ENCODE measurements at regions not wholly inside any gene's neighbourhood (a gene's known extent, or its start where the extent isn't known, plus 50 kb on each side); places are given as distances from the start of the nearest gene placed in this dataset.

DNA sequence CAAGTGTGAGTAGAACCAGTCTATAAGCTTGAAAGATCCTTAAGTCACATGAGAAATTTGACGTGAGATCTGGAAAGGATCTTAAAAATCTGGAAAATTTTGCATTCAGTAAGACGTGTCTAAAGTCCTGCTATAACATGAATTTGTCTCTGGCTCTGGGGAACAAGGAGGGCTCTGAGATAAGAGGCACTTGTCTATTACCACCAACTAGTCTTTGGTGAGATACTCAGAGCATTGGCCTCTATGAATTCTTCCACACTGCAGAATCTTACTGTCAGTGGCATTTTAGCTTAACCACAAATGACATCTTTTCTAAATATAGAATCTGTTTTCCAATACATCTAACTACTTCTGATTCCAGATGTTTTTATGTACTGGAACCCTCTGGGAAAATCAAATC is 1504.5 kb downstream of the DPP10 start:
- FAIRE-seq, result no peak
- POLR2A ChIA-PET, result no interaction called here
- H3K79me2 ChIP-seq (ENCODE audit: control insufficient read depth, insufficient read depth, low read length), result no peaks in the 10 kb centered on the region
- H3K36me3 ChIP-seq (ENCODE audit: control insufficient read depth in 2 of 2, insufficient read depth in 2 of 2, low read length in 1 of 2), result no peaks in the 10 kb centered on the region
- no peak for DNase-seq (ENCODE audit: low read depth, low spot score)
- WGBS (ENCODE audit: insufficient coverage, insufficient replicate concordance, low lambda C conversion rate, missing lambda C conversion rate), result 0% methylated on average over 2 of the region's 2 CpGs
- in situ Hi-C loops (cut with MboI), result no loop called here
- no peaks in the 10 kb centered on the region for H4K20me1 ChIP-seq (ENCODE audit: control insufficient read depth, insufficient read depth)
- CTCF ChIA-PET, result interaction anchor here (0.6 kb wide), 1 partner anchor 12 kb away, joined by 3 read pairs; no protein-coding TSS in a partner anchor
- no peaks in the 10 kb centered on the region for H3K27me3 ChIP-seq (replicated peaks in 1 of 2; ENCODE audit: control insufficient read depth in 2 of 2, insufficient read depth in 2 of 2, low read length in 1 of 2)
- RAD21 ChIA-PET (ENCODE audit: unreplicated experiment), result no interaction called here
- ATAC-seq, result no peak
- no peak overlapping the region for H2AFZ ChIP-seq (ENCODE audit: control insufficient read depth, low read depth, low read length)
- H3K4me3 ChIP-seq, result no peak overlapping the region
- no peak for TF ChIP-seq RBBP5 (conservative IDR thresholded peaks at IDR 0.05)
- TF ChIP-seq KAT2A (conservative IDR thresholded peaks at IDR 0.05; ENCODE audit: control insufficient read depth, low read depth, low read length), result no peak
- no peak for TF ChIP-seq ZNF384 (IDR thresholded peaks at IDR 0.05; ENCODE audit: borderline replicate concordance, low read depth, low read length)
- no peak for TF ChIP-seq IRF4 (IDR thresholded peaks at IDR 0.05; ENCODE audit: low read depth, low read length)
- no peak for TF ChIP-seq NFYB (IDR thresholded peaks at IDR 0.05; ENCODE audit: insufficient read depth, low read depth, low read length)
- no peak for TF ChIP-seq HSF1 (IDR thresholded peaks at IDR 0.05; ENCODE audit: low read depth, low read length)
- no peak for TF ChIP-seq TARDBP (IDR thresholded peaks at IDR 0.05; ENCODE audit: borderline replicate concordance)
- TF ChIP-seq ZNF207 (IDR thresholded peaks at IDR 0.05; ENCODE audit: borderline replicate concordance), result no peak
- TF ChIP-seq SUPT20H (IDR thresholded peaks at IDR 0.05; ENCODE audit: borderline replicate concordance, control insufficient read depth, low read depth, low read length), result no peak
- no peaks in the 10 kb centered on the region for H3K4me1 ChIP-seq (ENCODE audit: control insufficient read depth, insufficient read depth, low read length)
- no peak overlapping the region for H3K9ac ChIP-seq (ENCODE audit: control insufficient read depth, insufficient read depth, low read length)
- H3K9me3 ChIP-seq (replicated peaks; ENCODE audit: control insufficient read depth, insufficient read depth, low read length), result no peaks in the 10 kb centered on the region; the same call in 2 of the 3 replicates
- H3K27ac ChIP-seq (ENCODE audit: control insufficient read depth, insufficient read depth), result no peak overlapping the region
- SMC1A ChIA-PET (ENCODE audit: uncharacterized antibody, unreplicated experiment), result no interaction called here
- BruUV-seq (replicated peaks), result no TSS peak
- intact Hi-C loops (cut with micrococcal nuclease; ENCODE audit: unreplicated experiment), result no loop called here
- no peak overlapping the region for H3K4me2 ChIP-seq (ENCODE audit: control insufficient read depth, insufficient read depth)

Data from GM12878 (cell line).